ENCODE measurements at regions not wholly inside any gene's neighbourhood (a gene's known extent, or its start where the extent isn't known, plus 50 kb on each side); places are given as distances from the start of the nearest gene placed in this dataset.

GRCh38 chr1:230504310-230504709 is 78.2 kb upstream of the PGBD5 start:
- no peaks in the 10 kb centered on the region for H3F3A ChIP-seq (ENCODE audit: low read length, unreplicated experiment)
- H3K9me2 ChIP-seq (replicated peaks; ENCODE audit: low read length), result no peaks in the 10 kb centered on the region
- no peak overlapping the region for H3K9ac ChIP-seq (ENCODE audit: low read length)
- ChIA-PET POLR2A (ENCODE audit: unreplicated experiment) (no interaction called here), CTCF (no interaction called here)
- H3K27me3 ChIP-seq (ENCODE audit: low read length), result peaks cover 85% of the 10 kb centered on the region
- no peaks in the 10 kb centered on the region for H3K4me1 ChIP-seq (ENCODE audit: insufficient read depth, low read length)
- no peaks in the 10 kb centered on the region for H3K36me3 ChIP-seq (ENCODE audit: low read depth, low read length)
- no peak overlapping the region for H3K4me3 ChIP-seq (ENCODE audit: low read length)
- no peak overlapping the region for H3K27ac ChIP-seq (ENCODE audit: low read length)
- no peak overlapping the region for H3K4me2 ChIP-seq (ENCODE audit: low read length)
- no peak for DNase-seq
- H3K9me3 ChIP-seq (ENCODE audit: low read length), result no peaks in the 10 kb centered on the region; the same call in 1 of the 2 replicates
- ATAC-seq, result no peak
- no peaks in the 10 kb centered on the region for H3K79me2 ChIP-seq (ENCODE audit: low read length)
- intact Hi-C loops (cut with micrococcal nuclease), result no loop called here
- H2AFZ ChIP-seq (ENCODE audit: low read length), result no peak overlapping the region
- no peaks in the 10 kb centered on the region for H4K20me1 ChIP-seq (ENCODE audit: low read length)
- TF ChIP-seq, protein P1, sequence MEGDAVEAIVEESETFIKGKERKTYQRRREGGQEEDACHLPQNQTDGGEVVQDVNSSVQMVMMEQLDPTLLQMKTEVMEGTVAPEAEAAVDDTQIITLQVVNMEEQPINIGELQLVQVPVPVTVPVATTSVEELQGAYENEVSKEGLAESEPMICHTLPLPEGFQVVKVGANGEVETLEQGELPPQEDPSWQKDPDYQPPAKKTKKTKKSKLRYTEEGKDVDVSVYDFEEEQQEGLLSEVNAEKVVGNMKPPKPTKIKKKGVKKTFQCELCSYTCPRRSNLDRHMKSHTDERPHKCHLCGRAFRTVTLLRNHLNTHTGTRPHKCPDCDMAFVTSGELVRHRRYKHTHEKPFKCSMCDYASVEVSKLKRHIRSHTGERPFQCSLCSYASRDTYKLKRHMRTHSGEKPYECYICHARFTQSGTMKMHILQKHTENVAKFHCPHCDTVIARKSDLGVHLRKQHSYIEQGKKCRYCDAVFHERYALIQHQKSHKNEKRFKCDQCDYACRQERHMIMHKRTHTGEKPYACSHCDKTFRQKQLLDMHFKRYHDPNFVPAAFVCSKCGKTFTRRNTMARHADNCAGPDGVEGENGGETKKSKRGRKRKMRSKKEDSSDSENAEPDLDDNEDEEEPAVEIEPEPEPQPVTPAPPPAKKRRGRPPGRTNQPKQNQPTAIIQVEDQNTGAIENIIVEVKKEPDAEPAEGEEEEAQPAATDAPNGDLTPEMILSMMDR (conservative IDR thresholded peaks at IDR 0.05; ENCODE audit: low read depth, low read length), result no peak
- BruUV-seq (replicated peaks), result no TSS peak

DNA sequence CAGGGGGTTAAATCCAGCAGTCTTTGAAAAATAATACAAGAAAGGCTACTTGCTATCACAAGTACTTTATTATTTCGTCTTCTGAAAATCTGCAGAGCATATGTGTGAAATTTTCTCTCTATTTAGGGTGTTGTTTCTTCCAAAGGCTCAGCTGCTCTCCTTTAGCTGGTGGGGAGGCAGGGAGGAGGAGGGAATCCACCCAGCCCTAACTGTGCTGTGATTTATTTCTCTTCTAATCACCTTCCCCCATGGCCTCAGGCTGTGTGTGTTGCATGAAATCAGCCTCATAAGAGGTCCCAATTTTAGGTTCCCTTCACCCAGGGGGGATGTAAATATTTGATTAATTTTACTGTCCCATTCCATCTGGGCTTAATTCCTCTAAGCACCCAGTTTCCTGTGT is 77.6 kb upstream of the PGBD5 start:
- Histone ChIP-seq H3K9me3 (ENCODE audit: low read length) (no peaks in the 10 kb centered on the region), H3K9me2 (replicated peaks; ENCODE audit: low read length) (no peaks in the 10 kb centered on the region), H3F3A (ENCODE audit: low read length, unreplicated experiment) (no peaks in the 10 kb centered on the region), H3K79me2 (ENCODE audit: low read length) (no peaks in the 10 kb centered on the region), H3K27me3 (ENCODE audit: low read length) (peaks cover 91% of the 10 kb centered on the region), H3K4me1 (ENCODE audit: insufficient read depth, low read length) (no peaks in the 10 kb centered on the region), H3K9ac (ENCODE audit: low read length) (no peak overlapping the region), H3K4me3 (ENCODE audit: low read length) (no peak overlapping the region), H3K27ac (ENCODE audit: low read length) (no peak overlapping the region), H3K4me2 (ENCODE audit: low read length) (no peak overlapping the region), H3K36me3 (ENCODE audit: low read depth, low read length) (no peaks in the 10 kb centered on the region), H4K20me1 (ENCODE audit: low read length) (no peaks in the 10 kb centered on the region), H2AFZ (ENCODE audit: low read length) (no peak overlapping the region)
- BruUV-seq (replicated peaks), result no TSS peak
- TF ChIP-seq, protein P1 (conservative IDR thresholded peaks at IDR 0.05; ENCODE audit: low read depth, low read length), result no peak
- TF ChIP-seq EZH2phosphoT487 (IDR thresholded peaks at IDR 0.05; ENCODE audit: borderline replicate concordance, low read length), result no peak
- no peak for TF ChIP-seq EZH2 (IDR thresholded peaks at IDR 0.05; ENCODE audit: low read length, unreplicated experiment)
- CTCF ChIA-PET, result no interaction called here
- ATAC-seq (no peak), DNase-seq (no peak)
- POLR2A ChIA-PET (ENCODE audit: unreplicated experiment), result no interaction called here
- intact Hi-C loops (cut with micrococcal nuclease), result no loop called here

DNA sequence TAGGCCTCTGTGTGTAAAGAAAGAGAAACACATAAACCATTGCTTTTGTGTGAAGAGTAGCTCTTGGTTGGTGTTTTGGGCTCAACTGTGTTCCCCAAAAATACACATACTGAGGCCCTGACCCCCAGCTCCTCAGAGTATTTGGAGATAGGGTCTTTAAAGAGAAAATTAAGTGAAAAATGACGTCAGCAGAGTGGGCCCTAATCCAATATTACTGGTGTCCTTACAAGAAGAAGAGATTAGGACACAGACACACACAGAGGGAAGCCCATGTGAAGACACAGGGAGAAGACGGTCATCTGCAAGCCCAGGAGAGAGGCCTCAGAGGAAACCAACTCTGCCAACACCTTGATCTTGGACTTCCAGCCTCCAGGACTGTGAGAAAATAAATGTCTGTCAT is 76.9 kb upstream of the PGBD5 start:
- Histone ChIP-seq H4K20me1 (ENCODE audit: low read length) (no peaks in the 10 kb centered on the region), H3K4me1 (ENCODE audit: insufficient read depth, low read length) (no peaks in the 10 kb centered on the region), H3K9ac (ENCODE audit: low read length) (no peak overlapping the region), H3K4me3 (ENCODE audit: low read length) (no peak overlapping the region), H3K9me2 (replicated peaks; ENCODE audit: low read length) (no peaks in the 10 kb centered on the region), H2AFZ (ENCODE audit: low read length) (no peak overlapping the region), H3K27ac (ENCODE audit: low read length) (no peak overlapping the region), H3K4me2 (ENCODE audit: low read length) (no peak overlapping the region), H3F3A (ENCODE audit: low read length, unreplicated experiment) (no peaks in the 10 kb centered on the region), H3K9me3 (ENCODE audit: low read length) (no peaks in the 10 kb centered on the region), H3K27me3 (ENCODE audit: low read length) (peaks cover 95% of the 10 kb centered on the region), H3K36me3 (ENCODE audit: low read depth, low read length) (no peaks in the 10 kb centered on the region), H3K79me2 (ENCODE audit: low read length) (no peaks in the 10 kb centered on the region)
- intact Hi-C loops (cut with micrococcal nuclease), result no loop called here
- BruUV-seq (replicated peaks), result no TSS peak
- POLR2A ChIA-PET (ENCODE audit: unreplicated experiment), result no interaction called here
- TF ChIP-seq EZH2phosphoT487 (IDR thresholded peaks at IDR 0.05; ENCODE audit: borderline replicate concordance, low read length), result no peak
- TF ChIP-seq, protein P1 (conservative IDR thresholded peaks at IDR 0.05; ENCODE audit: low read depth, low read length), result no peak
- no peak for TF ChIP-seq EZH2 (IDR thresholded peaks at IDR 0.05; ENCODE audit: low read length, unreplicated experiment)
- ATAC-seq, result no peak
- no peak for DNase-seq
- CTCF ChIA-PET, result no interaction called here

Data from PC-3 (cell line).